NCI-H1417 (cell line): ENCODE measurements at regions not wholly inside any gene's neighbourhood (a gene's known extent, or its start where the extent isn't known, plus 50 kb on each side); places are given as distances from the start of the nearest gene placed in this dataset.
"Not testable (repeated sequence)": the region's sequence is repeated elsewhere in the genome, so short reads cannot be mapped to it uniquely, and the experiment has no call there.

ENCODE experiments used
- DNase-seq, 3 experiments: peaks; one replicate each; lab custom pipeline; 2025; lab: John Stamatoyannopoulos, UW

GRCh38 chr5:8714861-8715260 lies 831.0 kb downstream of the SEMA5A start:
- no peak for DNase-seq

GRCh38 chr5:8719796-8720195 lies 826.1 kb downstream of the SEMA5A start:
- DNase-seq = no peak

- DNase-seq = no peak
Observed at GRCh38 chr5:8720506-8720905, 825.4 kb downstream of the SEMA5A start.

- DNase-seq = no peak
Observed at GRCh38 chr5:8721536-8721935, 824.3 kb downstream of the SEMA5A start.

GRCh38 chr5:8726383-8727036 lies 819.4 kb downstream of the SEMA5A start:
- no peak for DNase-seq

- no peak for DNase-seq
Observed at GRCh38 chr5:8727396-8727795, 818.5 kb downstream of the SEMA5A start.

- DNase-seq = no peak
Observed at GRCh38 chr5:8729437-8729836, 816.4 kb downstream of the SEMA5A start.

- DNase-seq = no peak
Observed at GRCh38 chr5:8730194-8730593, 815.7 kb downstream of the SEMA5A start.

GRCh38 chr5:8731110-8731509 lies 814.8 kb downstream of the SEMA5A start:
- DNase-seq = not testable (repeated sequence)

- DNase-seq = no peak
Observed at GRCh38 chr5:8740595-8740994, 805.3 kb downstream of the SEMA5A start.

- no peak for DNase-seq
Observed at GRCh38 chr5:8749556-8749955, 796.3 kb downstream of the SEMA5A start.

GRCh38 chr5:8750100-8750499 lies 795.8 kb downstream of the SEMA5A start:
- no peak for DNase-seq

- DNase-seq = no peak
Observed at GRCh38 chr5:8751971-8752370, 793.9 kb downstream of the SEMA5A start.

GRCh38 chr5:8752595-8752994 lies 793.3 kb downstream of the SEMA5A start:
- no peak for DNase-seq

- peak; percentile 31 to 63 (median 60) for DNase-seq
Observed at GRCh38 chr5:8756498-8757084, 789.3 kb downstream of the SEMA5A start.

- DNase-seq = no peak
Observed at GRCh38 chr5:8765886-8766285, 780.0 kb downstream of the SEMA5A start.

GRCh38 chr5:8766448-8766847 lies 779.4 kb downstream of the SEMA5A start:
- DNase-seq = no peak

- no peak for DNase-seq
Observed at GRCh38 chr5:8767111-8767510, 778.8 kb downstream of the SEMA5A start.

GRCh38 chr5:8767746-8768145 lies 778.1 kb downstream of the SEMA5A start:
- no peak for DNase-seq

GRCh38 chr5:8769631-8770030 lies 776.2 kb downstream of the SEMA5A start:
- no peak for DNase-seq

GRCh38 chr5:8770431-8770830 lies 775.4 kb downstream of the SEMA5A start:
- DNase-seq = no peak

- peak in 1 of 3 experiments; percentile 37 for DNase-seq
Observed at GRCh38 chr5:8773046-8773615, 772.7 kb downstream of the SEMA5A start.

- DNase-seq = no peak
Observed at GRCh38 chr5:8784692-8785091, 761.2 kb downstream of the SEMA5A start.

GRCh38 chr5:8788246-8788645 lies 757.6 kb downstream of the SEMA5A start:
- DNase-seq = no peak
